ENCODE measurements at regions not wholly inside any gene's neighbourhood (a gene's known extent, or its start where the extent isn't known, plus 50 kb on each side); places are given as distances from the start of the nearest gene placed in this dataset.

- WGBS, 2 experiments (ENCODE audit: extremely low coverage in 2 of 2, insufficient read length in 1 of 2) = no CpG with 5 or more reads among the region's 4 CpGs
- Histone ChIP-seq H3K79me1 (ENCODE audit: low read depth in 1 of 2, low read length in 2 of 2) (no peaks in the 10 kb centered on the region), H3K18ac (ENCODE audit: low read depth, low read length) (no peak overlapping the region), H3K4me2 (ENCODE audit: low read depth, low read length) (no peak overlapping the region), H2BK20ac (ENCODE audit: low read depth, low read length) (no peak overlapping the region), H3K36me3 (ENCODE audit: control insufficient read depth, insufficient read depth, low read length) (no peaks in the 10 kb centered on the region), H2AK5ac (ENCODE audit: low read depth, low read length) (no peak overlapping the region), H2AK9ac (replicated peaks; ENCODE audit: low read depth, low read length, poor library complexity) (no peak overlapping the region), H3K9me3 (ENCODE audit: control insufficient read depth, insufficient read depth, low read length) (peaks cover 13% of the 10 kb centered on the region), H2BK5ac (ENCODE audit: low read depth, low read length, poor library complexity, severe bottlenecking) (no peak overlapping the region), H2BK120ac (ENCODE audit: low read depth, low read length) (no peak overlapping the region), H4K8ac (ENCODE audit: low read depth in 2 of 2, low read length in 2 of 2) (no peak overlapping the region), H4K20me1 (ENCODE audit: insufficient read depth, low read length) (no peaks in the 10 kb centered on the region), H3K14ac (replicated peaks; ENCODE audit: low read depth, low read length) (no peak overlapping the region), H2AFZ (replicated peaks; ENCODE audit: low read length, poor library complexity) (no peak overlapping the region), H3K27ac (ENCODE audit: insufficient read depth, low read length) (no peak overlapping the region), H4K5ac (ENCODE audit: low read depth, low read length) (no peak overlapping the region), H4K91ac (ENCODE audit: insufficient read depth, low read depth, low read length) (no peak overlapping the region), H3K27me3 (ENCODE audit: control insufficient read depth, insufficient read depth, low read length) (no peaks in the 10 kb centered on the region), H3K4ac (ENCODE audit: low read depth, low read length) (no peak overlapping the region), H3K4me1 (ENCODE audit: control insufficient read depth, insufficient read depth, low read length) (no peaks in the 10 kb centered on the region), H3K9ac (ENCODE audit: low read depth, low read length) (no peak overlapping the region), H3K56ac (ENCODE audit: extremely low read depth, insufficient read depth, low read length) (no peak overlapping the region), H3K4me3 (ENCODE audit: insufficient read depth, low read depth, low read length) (no peak overlapping the region), H3K23ac (ENCODE audit: low read depth, low read length) (no peak overlapping the region), H3K9me1 (ENCODE audit: insufficient read depth, low read length) (no peaks in the 10 kb centered on the region), H2BK15ac (ENCODE audit: low read depth, low read length) (no peak overlapping the region)
- in situ Hi-C loops (cut with MboI; ENCODE audit: low sequenced_read_pairs) = no loop called here
- ATAC-seq (ENCODE audit: low read depth) (no peak), DNase-seq (no peak)
- dilution Hi-C loops (cut with HindIII; ENCODE audit: low sequenced_read_pairs, unreplicated experiment) = no loop called here
- ChIA-PET CTCF (no interaction called here), POLR2A (ENCODE audit: unreplicated experiment) (no interaction called here)
- intact Hi-C loops (cut with micrococcal nuclease) = no loop called here
- no TSS peak for BruUV-seq (replicated peaks)
- TF ChIP-seq, protein P1, sequence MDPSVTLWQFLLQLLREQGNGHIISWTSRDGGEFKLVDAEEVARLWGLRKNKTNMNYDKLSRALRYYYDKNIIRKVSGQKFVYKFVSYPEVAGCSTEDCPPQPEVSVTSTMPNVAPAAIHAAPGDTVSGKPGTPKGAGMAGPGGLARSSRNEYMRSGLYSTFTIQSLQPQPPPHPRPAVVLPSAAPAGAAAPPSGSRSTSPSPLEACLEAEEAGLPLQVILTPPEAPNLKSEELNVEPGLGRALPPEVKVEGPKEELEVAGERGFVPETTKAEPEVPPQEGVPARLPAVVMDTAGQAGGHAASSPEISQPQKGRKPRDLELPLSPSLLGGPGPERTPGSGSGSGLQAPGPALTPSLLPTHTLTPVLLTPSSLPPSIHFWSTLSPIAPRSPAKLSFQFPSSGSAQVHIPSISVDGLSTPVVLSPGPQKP (IDR thresholded peaks at IDR 0.05; ENCODE audit: borderline replicate concordance, low read depth, low read length) = no peak
These were observed 71.0 kb upstream of the ADCY2 start for GRCh38 chr5:7324919-7325318.

Data from IMR-90 (cell line).